Jurkat, Clone E6-1 (cell line): ENCODE measurements at regions not wholly inside any gene's neighbourhood (a gene's known extent, or its start where the extent isn't known, plus 50 kb on each side); places are given as distances from the start of the nearest gene placed in this dataset.
"Not testable (repeated sequence)": the region's sequence is repeated elsewhere in the genome, so short reads cannot be mapped to it uniquely, and the experiment has no call there.

ENCODE experiments used
- DNase-seq: peaks from one replicate; pipeline ENCODE4 v3.0.0-alpha.2; 2011; ENCODE audit warnings: low read depth, low spot score
- H3K4me3 ChIP-seq: 2 replicates; pipeline ENCODE4 v1.5.1; 2011; ENCODE audit warnings: mild to moderate bottlenecking, low read length, control low read depth, moderate library complexity

- H3K4me3 ChIP-seq: no peak overlapping the region
- DNase-seq: no peak
Measured at GRCh38 chr1:230563591-230563990, 78.7 kb upstream of the COG2 start.

GRCh38 chr1:230561570-230561969, 80.7 kb upstream of the COG2 start:
- no peak overlapping the region for H3K4me3 ChIP-seq
- DNase-seq: no peak

- no peak for DNase-seq
- H3K4me3 ChIP-seq: no peak overlapping the region
Measured at GRCh38 chr1:230558324-230558723, 84.0 kb upstream of the COG2 start.

GRCh38 chr1:230556453-230556852, 85.8 kb upstream of the COG2 start:
- no peak for DNase-seq
- H3K4me3 ChIP-seq: no peak overlapping the region

GRCh38 chr1:230555814-230556213, 86.5 kb upstream of the COG2 start:
- no peak for DNase-seq
- no peak overlapping the region for H3K4me3 ChIP-seq

DNA sequence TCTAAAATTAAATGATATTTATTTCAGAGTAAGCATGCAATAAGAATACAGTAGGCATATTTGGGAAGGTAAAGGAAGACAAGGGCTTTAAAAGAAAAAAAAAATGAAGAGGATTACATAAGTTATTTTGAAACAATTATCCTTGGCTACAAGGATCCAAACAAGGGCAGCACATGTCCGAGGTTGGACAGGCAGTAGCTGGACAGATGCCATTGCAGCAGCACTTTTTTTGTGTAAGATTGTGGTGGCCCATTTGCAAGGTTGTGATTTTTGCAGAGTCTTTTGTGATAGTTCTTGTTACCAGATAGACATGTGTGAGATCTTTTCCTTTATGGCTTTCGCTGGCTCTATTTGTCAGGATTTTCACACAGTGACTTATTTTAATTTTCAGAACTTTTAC, 89.4 kb upstream of the COG2 start:
- DNase-seq: no peak
- H3K4me3 ChIP-seq: no peak overlapping the region

- DNase-seq: not testable (repeated sequence)
Measured at GRCh38 chr1:230550945-230551344, 91.3 kb upstream of the COG2 start.

GRCh38 chr1:230550428-230550827, 91.9 kb upstream of the COG2 start:
- peak; percentile 47 for DNase-seq
- no peak overlapping the region for H3K4me3 ChIP-seq

More at GRCh38 chr1:230550945-230551344, 91.3 kb upstream of the COG2 start:
- H3K4me3 ChIP-seq: not testable (repeated sequence)

GRCh38 chr1:230549625-230550024, 92.7 kb upstream of the COG2 start:
- DNase-seq: no peak
- H3K4me3 ChIP-seq: no peak overlapping the region

- no peak overlapping the region for H3K4me3 ChIP-seq
- no peak for DNase-seq
Measured at GRCh38 chr1:230548997-230549396, 93.3 kb upstream of the COG2 start.

- DNase-seq: peak; percentile 61
- H3K4me3 ChIP-seq: no peak overlapping the region
Measured at GRCh38 chr1:230548357-230548756, 93.9 kb upstream of the COG2 start.

GRCh38 chr1:230545181-230545580, 97.1 kb upstream of the COG2 start:
- H3K4me3 ChIP-seq: no peak overlapping the region

DNA sequence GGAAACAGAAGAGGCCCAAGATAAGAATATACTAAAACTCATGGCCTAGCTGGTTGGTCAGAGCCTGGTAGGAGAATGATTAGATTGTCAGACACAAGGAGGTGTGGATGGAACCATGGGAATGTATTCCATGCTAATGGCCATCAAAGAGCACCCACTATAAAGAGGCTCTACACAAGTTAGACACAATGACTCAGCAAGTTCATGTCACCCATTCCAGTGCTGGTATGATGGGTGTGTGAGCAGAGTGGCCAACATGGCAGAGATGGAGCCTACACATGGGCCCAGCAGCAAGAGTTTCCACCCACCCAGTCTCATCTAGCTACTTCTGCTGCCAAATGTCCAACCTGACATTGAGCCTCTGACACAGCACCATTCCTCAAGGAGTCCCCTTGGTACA, 97.5 kb upstream of the COG2 start:
- no peak overlapping the region for H3K4me3 ChIP-seq
- DNase-seq: no peak

More at GRCh38 chr1:230545181-230545580, 97.1 kb upstream of the COG2 start:
- DNase-seq: no peak

GRCh38 chr1:230543085-230543484, 99.2 kb upstream of the COG2 start:
- no peak overlapping the region for H3K4me3 ChIP-seq
- DNase-seq: no peak

- DNase-seq: peak; percentile 40
- H3K4me3 ChIP-seq: no peak overlapping the region
Measured at GRCh38 chr1:230542681-230543080, 99.6 kb upstream of the COG2 start.

- DNase-seq: peak; percentile 92
- no peak overlapping the region for H3K4me3 ChIP-seq
Measured at GRCh38 chr1:230542054-230542453, 100.2 kb upstream of the COG2 start.

- DNase-seq: no peak
- no peak overlapping the region for H3K4me3 ChIP-seq
Measured at GRCh38 chr1:230541306-230541705, 101.0 kb upstream of the COG2 start.

DNA sequence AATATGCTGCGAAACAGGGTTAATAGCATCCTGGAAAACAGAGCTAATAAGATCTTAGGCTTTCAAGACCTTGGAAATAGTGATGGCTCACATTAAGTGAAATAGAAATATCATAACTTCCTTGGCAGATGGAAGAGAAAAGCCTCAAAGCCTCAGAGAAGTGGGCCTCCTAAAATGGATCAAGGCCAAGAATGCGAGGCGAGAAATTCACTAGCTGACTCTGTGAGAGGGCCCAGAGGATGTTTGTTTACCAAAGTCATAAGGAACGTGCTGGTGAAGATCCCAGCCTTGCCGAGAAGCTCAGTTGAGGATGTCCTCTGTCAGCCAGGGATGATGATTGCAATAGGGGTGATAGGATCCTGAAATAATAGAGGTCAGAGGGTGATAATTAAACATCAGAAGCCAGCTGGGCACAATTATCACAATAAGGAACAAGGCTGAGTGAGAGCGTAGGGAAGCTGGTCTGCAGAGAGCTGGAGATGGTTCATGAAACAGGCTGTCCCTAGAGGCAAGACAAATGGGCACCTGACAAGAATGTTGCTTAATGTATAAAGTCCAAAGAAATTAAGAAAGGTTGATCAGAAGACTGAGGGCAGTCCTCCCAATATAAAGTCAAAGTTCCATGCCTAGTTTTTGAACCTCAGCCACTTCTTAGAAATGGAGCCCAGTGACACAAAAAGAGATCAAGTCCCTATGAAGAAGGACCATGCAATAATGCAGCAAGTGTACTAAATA, 101.7 kb upstream of the COG2 start:
- DNase-seq: no peak
- no peak overlapping the region for H3K4me3 ChIP-seq

GRCh38 chr1:230537456-230537855, 104.8 kb upstream of the COG2 start:
- no peak overlapping the region for H3K4me3 ChIP-seq
- no peak for DNase-seq

DNA sequence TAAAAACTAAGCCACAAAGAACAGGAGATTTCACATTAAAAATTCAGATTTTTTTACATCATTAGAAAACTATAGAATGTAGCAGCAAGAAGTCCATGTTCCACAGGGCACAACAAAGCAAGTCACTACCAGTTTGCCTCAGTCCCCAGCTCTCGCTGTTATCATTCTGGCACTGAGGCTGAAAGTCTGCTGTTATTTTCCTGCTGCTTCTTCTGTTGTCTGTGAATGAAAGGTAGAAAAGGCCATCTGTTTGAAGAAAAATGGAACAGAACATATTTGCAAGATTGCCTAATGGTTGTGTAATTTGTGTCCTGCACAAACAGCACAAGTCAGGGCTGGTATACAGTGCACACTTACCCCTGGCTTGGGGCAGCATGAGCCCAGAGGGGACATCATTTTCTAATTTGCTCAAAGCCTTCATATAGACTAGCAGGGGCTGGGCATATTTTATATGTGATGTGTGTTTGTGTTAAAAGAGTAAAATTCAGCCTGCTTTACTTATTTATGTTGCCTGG, 105.6 kb upstream of the COG2 start:
- no peak overlapping the region for H3K4me3 ChIP-seq
- DNase-seq: no peak

GRCh38 chr1:230534224-230534623, 108.1 kb upstream of the COG2 start:
- no peak for DNase-seq
- H3K4me3 ChIP-seq: no peak overlapping the region
